ENCODE measurements at regions not wholly inside any gene's neighbourhood (a gene's known extent, or its start where the extent isn't known, plus 50 kb on each side); places are given as distances from the start of the nearest gene placed in this dataset.
"Not testable (repeated sequence)": the region's sequence is repeated elsewhere in the genome, so short reads cannot be mapped to it uniquely, and the experiment has no call there.

DNA sequence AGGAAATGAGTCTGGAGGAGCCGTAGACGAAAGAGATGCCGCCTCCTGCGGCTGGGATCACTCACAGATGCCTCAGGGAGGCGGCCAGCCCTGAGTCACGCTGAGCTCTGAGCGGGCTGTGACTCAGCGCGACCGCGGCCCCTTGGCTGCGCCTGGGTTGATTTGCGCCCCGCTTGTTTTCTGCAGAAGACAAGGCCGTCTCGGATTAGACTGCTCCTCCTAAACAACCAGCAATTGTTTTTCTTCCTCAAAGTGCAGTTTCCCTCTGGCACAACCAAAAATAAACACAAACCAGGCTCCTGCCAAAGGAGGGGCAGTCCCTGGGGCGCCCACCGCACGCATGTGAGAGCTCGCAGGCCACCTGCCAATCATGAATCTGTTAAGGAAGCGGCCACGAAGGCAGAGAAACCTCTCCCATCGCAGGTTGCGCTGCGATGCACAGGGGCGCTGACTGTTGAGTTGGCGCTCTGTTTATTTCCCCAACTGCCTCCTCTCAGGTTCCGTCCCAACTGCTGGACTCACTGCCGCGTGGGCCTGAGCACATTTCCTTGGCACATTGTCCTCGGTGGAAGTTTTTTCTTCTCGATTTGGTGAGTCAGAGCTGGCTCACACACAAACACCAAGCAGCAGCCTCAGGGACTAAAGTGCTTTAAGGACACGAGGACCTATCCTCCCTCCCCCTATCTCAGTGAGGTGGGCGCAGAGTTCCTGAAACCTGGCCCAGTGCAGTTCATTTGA lies 85.2 kb upstream of the NDUFV2 start:
- peak; percentile 90 for DNase-seq (ENCODE audit: low read depth)

DNA sequence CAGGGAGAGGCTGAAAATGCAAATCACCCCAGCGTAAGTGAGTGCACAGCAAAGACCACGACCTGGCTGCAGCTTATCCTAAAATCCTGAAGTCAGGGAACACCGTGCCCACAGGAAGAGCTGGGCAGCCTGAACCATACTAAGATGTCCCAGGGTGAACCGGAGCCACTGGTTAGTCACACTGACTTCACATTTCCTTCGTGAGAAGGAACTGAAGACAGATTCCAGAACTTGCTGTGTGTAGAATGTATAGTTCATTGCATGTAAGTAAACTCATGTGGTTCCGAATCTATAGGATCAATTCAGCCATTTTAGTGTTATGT lies 84.6 kb upstream of the NDUFV2 start:
- DNase-seq (ENCODE audit: low read depth) = peak; percentile 34

DNA sequence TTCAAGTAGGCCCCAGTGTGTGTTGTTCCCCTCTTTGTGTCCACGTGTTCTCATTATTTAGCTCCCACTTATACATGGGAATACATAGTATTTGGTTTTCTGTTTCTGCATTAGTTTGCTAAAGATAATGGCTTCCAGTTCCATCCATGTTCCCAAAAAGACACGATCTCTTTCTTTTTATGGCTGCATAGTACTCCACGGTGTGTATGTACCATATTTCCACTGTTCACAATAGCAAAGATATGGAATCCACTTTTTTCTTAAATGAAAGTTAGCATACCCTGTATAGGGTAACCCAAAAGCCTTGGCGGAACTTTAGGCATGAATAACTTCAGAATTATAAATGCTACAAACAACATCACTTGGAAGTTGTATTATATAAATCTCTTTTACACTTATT lies 83.4 kb upstream of the NDUFV2 start:
- no peak for DNase-seq (ENCODE audit: low read depth)

DNA sequence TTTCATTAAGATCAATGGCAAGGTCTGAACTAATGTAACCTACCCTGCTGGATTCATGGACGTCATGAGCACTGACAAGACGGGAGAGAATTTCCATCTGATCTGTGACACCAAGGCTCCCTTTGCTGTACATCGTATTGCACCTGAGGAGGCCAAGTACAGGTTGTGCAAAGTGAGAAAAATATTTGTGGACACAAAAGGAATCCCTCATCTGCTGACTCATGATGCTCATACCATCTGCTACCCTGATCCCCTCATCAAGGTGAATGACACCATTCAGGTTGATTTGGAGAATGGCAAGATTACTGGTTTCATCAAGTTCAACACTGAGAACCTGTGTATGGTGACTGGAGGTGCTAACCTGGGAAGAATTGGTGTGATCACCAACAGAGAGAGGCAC lies 82.3 kb upstream of the NDUFV2 start:
- DNase-seq (ENCODE audit: low read depth) = no peak

DNA sequence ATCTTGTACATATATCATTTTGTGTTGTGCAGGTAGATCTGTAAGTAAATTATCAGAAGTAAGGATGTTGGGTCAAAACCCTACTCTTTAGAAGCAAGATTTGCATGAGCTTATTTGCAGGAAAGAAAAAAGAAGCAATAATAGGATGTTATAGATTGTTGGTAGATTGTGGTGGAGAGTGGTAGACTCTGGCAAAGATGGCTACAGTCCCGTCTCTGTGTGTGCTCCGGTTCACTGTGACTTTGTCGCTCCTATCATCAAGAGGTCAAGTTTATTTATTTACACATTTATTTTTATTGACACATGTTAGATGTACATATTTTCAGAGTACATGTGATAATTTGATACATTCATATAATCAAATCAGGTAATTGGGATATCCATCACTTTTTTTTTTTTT lies 81.0 kb upstream of the NDUFV2 start:
- no peak for DNase-seq (ENCODE audit: low read depth)

DNA sequence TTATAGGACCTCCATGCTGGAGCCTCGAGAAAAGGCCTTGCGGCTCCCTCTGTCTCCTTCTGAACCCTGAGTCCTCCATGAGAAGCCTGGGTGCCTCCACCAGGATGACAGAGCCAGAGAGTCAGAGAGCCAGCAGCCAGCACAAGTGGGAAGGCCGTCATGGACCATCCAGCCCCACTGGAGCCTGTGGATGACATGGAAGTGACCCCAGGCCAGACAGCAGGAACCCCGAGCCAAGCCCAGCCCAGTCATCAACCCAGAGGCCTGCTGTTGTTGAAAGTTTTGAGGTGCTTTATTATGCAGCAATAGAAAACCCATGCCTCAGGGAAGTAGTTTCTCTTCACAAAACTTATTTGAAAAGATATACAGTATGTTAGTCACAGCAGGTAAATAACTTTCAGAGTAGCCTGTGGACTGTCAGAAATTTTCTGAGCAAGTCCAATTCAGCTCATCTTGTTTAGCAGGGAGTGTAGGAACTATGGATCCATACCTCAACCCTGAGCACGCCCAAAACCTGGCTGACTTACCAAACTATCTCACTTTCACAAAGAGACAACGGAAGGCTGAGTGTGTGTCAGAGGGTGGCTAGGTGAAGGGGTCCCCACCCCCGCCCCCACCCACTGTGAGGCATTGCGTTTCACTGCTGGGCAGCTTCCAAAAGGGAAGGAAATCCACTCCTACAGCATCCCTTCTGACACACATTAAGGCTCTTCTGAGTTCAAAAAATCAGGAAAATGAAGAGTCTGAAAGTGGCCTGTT lies 79.9 kb upstream of the NDUFV2 start:
- DNase-seq (ENCODE audit: low read depth) = no peak

DNA sequence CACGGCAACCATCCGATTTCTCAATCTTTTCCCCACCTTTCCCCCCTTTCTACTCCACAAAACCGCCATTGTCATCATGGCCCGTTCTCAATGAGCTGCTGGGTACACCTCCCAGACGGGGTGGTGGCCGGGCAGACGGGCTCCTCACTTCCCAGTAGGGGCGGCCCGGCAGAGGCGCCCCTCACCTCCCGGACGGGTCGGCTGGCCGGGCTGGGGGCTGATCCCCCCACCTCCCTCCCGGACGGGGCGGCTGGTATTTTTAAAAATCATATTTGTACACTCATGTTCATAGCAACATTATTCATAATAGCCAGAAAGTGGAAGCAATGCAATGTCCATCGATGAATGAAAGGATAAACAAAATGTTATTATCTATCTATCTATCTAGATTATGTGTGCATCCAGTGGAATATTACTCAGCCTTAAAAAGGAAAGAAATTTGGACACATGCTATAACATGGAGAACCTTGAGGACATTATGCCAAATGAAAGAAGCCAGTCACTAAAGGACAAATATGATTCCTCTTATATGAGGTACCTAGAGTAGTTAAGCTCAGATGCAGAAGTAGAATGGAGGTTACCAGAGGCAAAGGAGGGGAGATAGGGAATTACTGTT lies 78.4 kb upstream of the NDUFV2 start:
- not testable (repeated sequence) for DNase-seq (ENCODE audit: low read depth)

DNA sequence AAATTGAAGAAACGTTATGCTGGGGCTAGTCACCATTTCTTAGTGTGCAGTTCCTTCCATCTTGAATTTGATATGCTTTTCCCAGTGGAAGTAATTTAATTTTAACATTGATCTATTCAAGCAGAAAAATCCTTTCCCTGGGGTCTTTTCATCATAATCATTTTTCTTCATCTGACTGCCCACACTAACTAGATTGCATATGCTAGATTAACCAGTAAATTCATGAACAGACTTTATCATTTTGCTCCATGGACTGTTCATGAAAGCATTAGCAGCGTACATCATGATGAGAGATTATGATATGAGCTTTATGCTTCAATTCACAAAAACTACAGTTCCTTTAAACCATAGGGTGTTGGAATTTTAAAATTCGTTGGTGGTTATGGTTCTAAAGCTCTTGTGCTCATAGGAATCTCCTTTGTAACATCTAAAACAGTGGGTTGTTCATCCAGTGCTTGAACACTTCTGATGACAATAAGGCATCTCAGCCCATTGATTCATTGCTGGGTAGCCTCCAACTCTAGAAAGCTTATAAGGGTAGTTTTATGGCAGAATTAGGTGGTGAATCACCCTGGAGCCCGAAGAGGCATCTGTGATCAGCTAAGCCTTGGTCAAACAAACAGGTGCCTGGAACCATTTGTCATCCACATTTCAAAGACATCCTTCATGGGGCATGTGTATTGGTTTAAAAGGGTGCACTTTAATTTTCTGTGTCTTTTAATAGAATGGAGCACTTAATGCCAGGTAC lies 77.2 kb upstream of the NDUFV2 start:
- peak; percentile 37 for DNase-seq (ENCODE audit: low read depth)

DNA sequence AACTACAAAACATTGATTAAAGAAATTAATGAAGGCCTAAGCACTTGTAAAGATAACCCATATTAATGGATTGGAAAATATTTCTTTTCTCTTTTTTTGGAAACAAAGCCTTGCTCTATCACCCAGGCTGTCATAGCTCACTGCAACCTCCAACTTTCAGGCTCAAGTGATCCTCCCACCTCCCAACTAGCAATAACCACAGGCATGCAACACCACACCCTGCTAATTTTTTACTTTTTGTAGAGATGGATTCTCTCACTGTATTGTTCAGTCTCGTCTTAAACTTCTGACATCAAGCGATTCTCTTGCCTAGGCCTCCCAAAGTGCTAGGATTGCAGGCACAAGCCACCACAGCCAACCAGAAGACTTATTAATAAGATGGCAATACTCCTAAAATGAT lies 73.4 kb upstream of the NDUFV2 start:
- DNase-seq (ENCODE audit: low read depth) = no peak

DNA sequence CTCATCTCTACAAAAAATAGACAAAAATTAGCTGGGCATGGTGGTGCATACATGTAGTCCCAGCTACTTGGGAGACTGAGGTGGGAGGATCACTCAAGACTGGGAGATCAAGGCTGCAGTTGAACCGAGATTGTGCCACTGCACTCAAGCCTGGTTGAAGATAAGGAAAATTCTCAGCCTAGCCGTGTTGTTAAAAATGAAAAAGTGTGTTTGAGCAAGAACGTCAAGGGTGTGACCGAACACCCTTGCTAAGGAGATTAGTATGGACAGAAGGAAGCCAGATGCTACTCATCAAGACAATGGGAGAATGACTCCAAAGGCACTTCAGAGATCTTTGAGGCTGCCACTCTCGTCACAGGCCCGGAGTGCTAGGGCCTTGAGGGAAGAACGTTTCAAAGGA lies 70.0 kb upstream of the NDUFV2 start:
- DNase-seq (ENCODE audit: low read depth) = no peak

DNA sequence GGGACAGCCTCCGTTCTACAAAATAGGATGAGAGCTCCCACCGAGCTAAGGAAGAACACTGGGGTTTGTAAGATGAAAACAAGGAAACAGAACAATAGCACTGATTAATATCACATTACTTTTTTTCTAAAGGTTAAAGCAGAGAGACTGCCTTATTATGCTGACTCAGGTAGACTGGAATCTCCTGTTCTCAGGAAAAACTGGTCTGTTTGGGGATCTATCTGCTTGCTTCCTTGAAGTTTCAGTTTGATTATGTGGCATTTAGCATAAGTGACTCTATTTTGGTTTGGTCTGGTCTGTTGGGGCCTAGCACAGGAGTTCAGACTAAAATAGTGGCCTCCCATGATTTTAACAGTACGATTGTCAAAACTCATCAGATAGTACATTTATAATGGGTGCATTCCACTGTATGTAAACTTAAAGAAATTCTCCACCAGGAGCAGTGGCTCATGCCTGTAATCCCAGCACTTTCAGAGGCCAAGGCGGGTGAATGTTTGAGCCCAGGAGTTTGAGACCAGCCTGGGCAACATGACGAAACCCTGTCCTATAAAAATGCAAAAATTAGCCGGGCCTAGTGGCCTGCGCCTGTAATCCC lies 64.1 kb upstream of the NDUFV2 start:
- DNase-seq (ENCODE audit: low read depth) = no peak

DNA sequence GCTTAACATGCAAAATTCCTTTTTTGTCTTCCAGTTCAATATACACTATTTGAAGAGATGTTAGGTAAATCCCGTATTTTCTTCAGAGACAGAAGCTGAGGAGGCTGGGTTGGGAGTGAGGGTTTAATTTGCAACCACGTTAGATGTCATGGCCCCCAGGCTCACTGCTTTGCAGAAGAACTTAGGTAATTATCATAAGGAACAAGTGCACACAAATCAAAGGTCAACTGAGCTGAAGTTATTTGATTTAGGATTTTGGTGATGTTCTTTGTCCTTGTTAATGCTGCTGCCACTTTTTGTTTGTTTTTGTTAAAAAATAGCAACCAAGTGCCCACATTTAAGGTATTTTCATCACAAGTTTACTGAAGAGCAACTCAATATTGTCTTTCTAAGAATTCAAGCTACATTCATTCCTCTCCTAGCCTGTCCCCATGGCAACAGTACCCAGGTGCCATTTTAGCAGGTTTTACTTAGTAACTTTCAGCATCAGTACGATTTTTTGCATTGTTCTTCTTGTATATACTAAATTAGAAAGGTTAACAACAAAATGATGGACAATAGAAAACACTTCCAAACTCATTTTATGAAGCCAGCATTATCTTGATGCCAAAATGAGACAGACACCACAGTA lies 62.9 kb upstream of the NDUFV2 start:
- DNase-seq (ENCODE audit: low read depth) = no peak

DNA sequence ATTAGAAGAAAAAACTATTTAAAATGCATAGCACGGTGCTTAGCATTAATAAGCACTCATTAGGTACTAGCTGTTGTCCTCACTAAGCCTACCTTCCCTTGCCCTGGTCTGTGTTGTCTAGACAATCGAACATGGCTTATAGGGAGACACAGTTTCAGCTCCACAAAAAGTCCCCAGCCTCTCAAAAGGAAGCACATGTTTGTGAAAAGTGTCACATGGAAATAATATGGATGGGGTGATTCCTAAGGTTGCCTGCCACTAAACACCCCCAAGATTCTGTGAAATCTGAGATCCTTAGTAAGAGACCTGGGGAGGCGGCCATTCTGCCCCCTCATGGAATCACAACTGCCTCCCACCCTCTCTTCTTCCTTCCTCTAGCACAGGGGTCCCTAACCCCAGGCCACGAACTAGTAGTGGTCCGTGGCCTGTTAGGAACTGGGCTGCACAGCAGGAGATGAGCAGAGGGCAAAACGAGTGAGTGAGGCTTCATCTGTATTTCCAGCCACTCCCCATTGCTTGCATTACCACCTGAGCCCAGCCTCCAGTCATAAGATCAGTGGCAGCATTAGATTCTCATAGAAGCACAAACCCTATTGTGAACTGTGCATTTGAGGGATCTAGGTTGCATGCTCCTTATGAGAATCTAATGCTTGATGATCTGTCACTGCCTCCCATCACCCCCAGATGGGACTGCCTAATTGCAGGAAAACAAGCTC lies 59.6 kb upstream of the NDUFV2 start:
- no peak for DNase-seq (ENCODE audit: low read depth)

DNA sequence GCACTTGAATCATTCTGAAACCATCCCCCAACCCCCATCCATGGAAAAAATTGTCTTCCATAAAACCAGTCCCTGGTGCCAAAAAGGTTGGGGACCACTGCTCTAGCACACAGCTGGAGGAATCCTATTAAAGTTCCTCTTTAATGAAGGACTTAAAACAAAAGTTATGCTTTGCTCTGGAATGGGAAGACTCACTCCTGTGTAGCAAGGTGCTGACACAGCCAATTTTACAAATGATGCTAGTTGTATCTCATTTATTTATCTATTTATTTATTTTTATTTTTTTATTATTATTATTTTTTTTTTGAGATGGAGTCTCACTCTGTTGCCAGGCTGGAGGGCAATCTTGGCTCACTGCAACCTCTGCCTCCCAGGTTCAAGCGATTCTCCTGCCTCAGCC lies 58.9 kb upstream of the NDUFV2 start:
- no peak for DNase-seq (ENCODE audit: low read depth)

DNA sequence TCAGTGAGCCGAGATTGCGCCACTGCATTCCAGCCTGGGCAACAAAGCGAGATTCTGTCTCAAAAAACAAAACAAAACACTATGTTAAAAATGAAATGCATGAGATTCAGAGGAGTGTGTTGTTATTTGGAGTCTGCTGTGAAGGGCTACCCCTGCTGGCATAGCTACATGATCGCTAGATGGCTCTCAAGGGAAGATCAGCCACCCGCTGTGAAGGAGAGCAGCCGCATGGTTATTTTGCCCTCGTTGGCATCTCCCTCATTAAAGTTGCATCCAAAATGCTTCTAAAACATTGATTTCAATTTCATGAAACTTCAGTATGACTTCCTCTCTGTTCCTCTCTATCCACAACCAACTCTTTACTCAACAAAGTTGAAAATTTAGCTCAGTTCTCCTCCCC lies 54.8 kb upstream of the NDUFV2 start:
- no peak for DNase-seq (ENCODE audit: low read depth)

DNA sequence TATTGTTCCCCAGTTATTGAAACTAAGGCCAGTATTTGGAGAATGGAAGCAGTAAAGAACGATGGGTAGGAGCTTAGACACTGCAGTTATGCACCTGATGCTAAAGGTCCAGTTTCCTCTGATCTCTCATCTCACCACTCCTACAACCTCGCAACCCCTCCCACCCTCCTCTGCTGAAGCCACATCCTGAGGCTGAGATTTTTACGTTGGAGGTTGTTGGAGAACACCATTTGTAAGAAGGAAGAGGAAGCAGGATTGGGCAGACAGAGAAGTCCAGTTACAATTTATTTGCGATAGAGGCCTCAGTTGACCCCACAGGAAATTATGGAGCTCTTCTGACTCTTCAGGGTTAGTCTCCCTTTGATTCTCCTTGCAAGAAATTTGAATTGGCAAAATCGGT lies 54.3 kb upstream of the NDUFV2 start:
- no peak for DNase-seq (ENCODE audit: low read depth)

DNA sequence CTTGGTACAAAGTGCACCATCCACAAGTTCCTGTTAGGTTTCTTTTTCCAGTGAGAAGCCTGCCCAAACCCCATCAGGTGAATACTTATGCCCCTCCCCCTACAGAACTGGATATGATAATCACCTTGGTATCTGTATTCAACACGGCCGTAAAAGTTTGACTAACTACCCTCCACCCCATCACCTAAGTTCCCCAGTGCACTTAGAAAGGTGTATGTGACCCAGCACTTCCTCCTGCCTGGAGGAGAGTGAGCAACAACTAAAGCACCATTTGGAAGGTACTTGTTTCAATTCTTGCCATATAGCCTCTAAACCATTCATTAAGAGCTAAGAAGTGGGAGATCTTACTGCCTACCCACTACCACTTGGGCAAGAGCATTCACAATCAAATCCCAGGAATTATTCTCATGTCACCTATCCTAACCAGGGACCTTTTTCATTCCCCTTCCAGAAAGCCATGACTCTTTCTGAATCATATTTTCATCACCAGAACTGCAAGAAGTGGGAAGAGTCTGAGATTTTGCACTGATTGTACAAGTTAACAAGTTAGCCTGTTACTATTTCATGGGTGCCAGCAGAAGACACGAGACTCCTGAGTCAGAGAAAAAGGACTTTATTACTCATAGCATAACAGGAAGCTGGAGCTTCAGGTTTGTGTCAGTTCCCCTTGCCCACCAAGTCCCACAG lies 53.5 kb upstream of the NDUFV2 start:
- DNase-seq (ENCODE audit: low read depth) = peak; percentile 24

DNA sequence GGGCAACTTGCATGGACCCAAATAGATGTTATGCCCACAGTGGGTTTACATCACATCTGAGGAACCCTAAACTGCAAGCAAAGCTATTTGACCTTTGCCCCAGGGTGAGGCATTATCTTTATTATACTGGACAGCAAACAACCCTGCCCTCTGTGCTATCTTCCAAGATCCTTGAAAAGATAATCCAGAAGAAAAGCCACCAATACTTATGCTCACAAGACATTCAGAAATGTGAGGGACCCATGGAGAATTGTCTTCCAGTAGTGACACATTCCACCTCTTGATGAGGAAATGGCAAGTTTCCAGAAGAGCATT lies 53.0 kb upstream of the NDUFV2 start:
- no peak for DNase-seq (ENCODE audit: low read depth)

DNA sequence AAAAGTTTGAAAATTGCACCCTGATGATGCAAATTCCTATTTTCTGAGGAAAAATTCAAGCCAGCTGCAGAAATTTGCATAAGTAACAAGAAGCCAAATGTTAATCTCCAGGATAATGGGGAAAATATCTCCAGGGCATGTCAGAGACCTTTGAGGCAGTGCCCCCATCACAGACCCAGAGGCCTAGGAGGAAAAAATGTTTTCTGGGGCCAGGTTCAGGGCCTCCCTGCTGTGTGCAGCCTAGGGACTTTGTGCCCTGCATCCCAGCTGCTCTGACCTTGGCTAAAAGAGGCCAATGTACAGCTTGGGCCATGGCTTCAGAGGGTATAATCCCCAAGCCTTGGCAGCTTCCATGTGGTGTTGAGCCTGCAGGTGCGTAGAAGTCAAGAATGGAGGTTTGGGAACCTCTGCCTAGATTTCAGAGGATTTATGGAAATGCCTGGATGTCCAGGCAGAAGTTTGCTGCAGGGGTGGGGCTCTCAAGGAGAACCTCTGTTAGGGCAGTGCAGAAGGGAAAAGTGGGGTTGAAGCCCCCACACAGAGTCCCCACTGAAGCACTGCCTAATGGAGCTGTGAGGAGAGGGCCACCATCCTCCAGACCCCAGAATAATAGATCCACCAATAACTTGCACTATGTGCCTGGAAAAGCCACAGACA lies 51.7 kb upstream of the NDUFV2 start:
- DNase-seq (ENCODE audit: low read depth) = not testable (repeated sequence)
